Aorta (tissue), 5 donors: ENCODE measurements at regions not wholly inside any gene's neighbourhood (a gene's known extent, or its start where the extent isn't known, plus 50 kb on each side); places are given as distances from the start of the nearest gene placed in this dataset.

Source experiments
- ATAC-seq: fragments of 200-7000 bp; cut with Tn5 transposase; one replicate; pipeline ENCODE4 v1.9.1; 2022; ENCODE audit warnings: moderate library complexity; ENCODE audit not compliant: low FRiP score
- DNase-seq, 2 donors: peaks; one replicate each; pipeline ENCODE4 v3.0.0-alpha.2; 2020
- H3K27ac ChIP-seq, 2 donors: one replicate each; pipeline ENCODE4 v1.5.1; 2013; ENCODE audit warnings: low read length in 2 of 2, mild to moderate bottlenecking in 2 of 2, moderate library complexity in 2 of 2, control low read depth in 1 of 2, inconsistent platforms in 1 of 2, low read depth in 1 of 2
- H3K27me3 ChIP-seq, 2 donors: one replicate each; pipeline ENCODE4 v1.6.1; 2013; ENCODE audit warnings: control low read depth in 1 of 2, low read length in 1 of 2, mild to moderate bottlenecking in 1 of 2, moderate library complexity in 1 of 2; ENCODE audit not compliant: insufficient read depth in 2 of 2, control insufficient read depth in 1 of 2
- H3K36me3 ChIP-seq, 2 donors: one replicate each; pipeline ENCODE4 v1.6.1; 2013; ENCODE audit warnings: control low read depth in 1 of 2, low read length in 1 of 2, mild to moderate bottlenecking in 1 of 2; ENCODE audit not compliant: insufficient read depth in 2 of 2, control insufficient read depth in 1 of 2
- H3K4me1 ChIP-seq, 2 donors: one replicate each; pipeline ENCODE4 v1.6.1; 2013; ENCODE audit warnings: low read length in 2 of 2, control low read depth in 1 of 2, mild to moderate bottlenecking in 1 of 2, moderate library complexity in 1 of 2; ENCODE audit not compliant: insufficient read depth in 2 of 2, control insufficient read depth in 1 of 2
- H3K4me3 ChIP-seq, 2 donors: one replicate each; pipeline ENCODE4 v1.5.1; 2013; ENCODE audit warnings: low read length in 2 of 2, control low read depth in 1 of 2, mild to moderate bottlenecking in 1 of 2
- H3K9me3 ChIP-seq: one replicate; pipeline ENCODE4 v1.6.1; 2013; ENCODE audit warnings: mild to moderate bottlenecking, low read length; ENCODE audit not compliant: control insufficient read depth
- WGBS, 2 donors: extraction: QIAGEN DNeasy Blood & Tissue Kit; methylation state at CpG; one replicate each; pipeline ENCODE4 v1.1.7; 2013; 5-methylcytosine and 5-hydroxymethylcytosine counted together
- intact Hi-C, 2 donors: fragments of 100-400 bp; cut with DNase I; formaldehyde crosslinking; loops; one replicate each; pipeline versions ENCODE4 v1.14.2 to v1.15.0; 2022
- donor health status: healthy with polysubstance abuse.
- donor health status: Bipolar disorder and iron deficiency.
- donor health status: DM: no; HTN: no; CAD: no.
- donor health status: DM: no; HTN: no; CAD: no.
- donor health status: DM: yes; HTN: yes; CAD: no.

GRCh38 chr1:99107680-99108079 is 103.0 kb upstream of the PLPPR5 start:
- no peaks in the 10 kb centered on the region for H3K27me3 ChIP-seq
- no peak for ATAC-seq
- WGBS, 2 donors = 79 to 83% methylated on average over 7 of the region's 7 CpGs
- no peak for DNase-seq
- intact Hi-C loops = no loop called here
- no peaks in the 10 kb centered on the region for H3K36me3 ChIP-seq
- H3K4me3 ChIP-seq = no peak overlapping the region
- peaks cover 1% of the 10 kb centered on the region for H3K9me3 ChIP-seq
- no peaks in the 10 kb centered on the region for H3K4me1 ChIP-seq
- no peak overlapping the region for H3K27ac ChIP-seq

- intact Hi-C loops = no loop called here
- no peak for ATAC-seq
- no peak overlapping the region for H3K4me3 ChIP-seq
- no peaks in the 10 kb centered on the region for H3K4me1 ChIP-seq
- no peak for DNase-seq
- no peak overlapping the region for H3K27ac ChIP-seq
- WGBS, 2 donors = 66 to 71% methylated on average over 6 of the region's 6 CpGs
- no peaks in the 10 kb centered on the region for H3K27me3 ChIP-seq
- peaks cover 1% of the 10 kb centered on the region for H3K9me3 ChIP-seq
- H3K36me3 ChIP-seq = no peaks in the 10 kb centered on the region
Measured at GRCh38 chr1:99110140-99111041, 105.7 kb upstream of the PLPPR5 start.

GRCh38 chr1:99115231-99115630 is 110.6 kb upstream of the PLPPR5 start:
- Histone ChIP-seq H3K4me1 (no peaks in the 10 kb centered on the region), H3K9me3 (no peaks in the 10 kb centered on the region), H3K27me3 (no peaks in the 10 kb centered on the region), H3K4me3 (no peak overlapping the region), H3K27ac (no peak overlapping the region), H3K36me3 (no peaks in the 10 kb centered on the region)
- intact Hi-C loops = no loop called here
- ATAC-seq (no peak), DNase-seq (no peak)
- 76 to 81% methylated on average over 2 of the region's 2 CpGs for WGBS, 2 donors

GRCh38 chr1:99119188-99119587 is 114.5 kb upstream of the PLPPR5 start:
- no peak for ATAC-seq
- H3K9me3 ChIP-seq = no peaks in the 10 kb centered on the region

GRCh38 chr1:99122039-99122438 is 117.4 kb upstream of the PLPPR5 start:
- Histone ChIP-seq H3K27me3 (no peaks in the 10 kb centered on the region), H3K36me3 (no peaks in the 10 kb centered on the region), H3K9me3 (no peaks in the 10 kb centered on the region), H3K4me1 (no peaks in the 10 kb centered on the region), H3K27ac (no peak overlapping the region), H3K4me3 (no peak overlapping the region)
- DNase-seq = no peak
- intact Hi-C loops = no loop called here
- no peak for ATAC-seq
- 76 to 80% methylated on average over 4 of the region's 4 CpGs for WGBS, 2 donors

More at GRCh38 chr1:99119188-99119587, 114.5 kb upstream of the PLPPR5 start:
- H3K4me1 ChIP-seq = no peaks in the 10 kb centered on the region
- 1 to 2% methylated on average over 2 of the region's 2 CpGs for WGBS, 2 donors
- DNase-seq = no peak
- H3K27me3 ChIP-seq = no peaks in the 10 kb centered on the region
- no peak overlapping the region for H3K4me3 ChIP-seq
- no peaks in the 10 kb centered on the region for H3K36me3 ChIP-seq
- H3K27ac ChIP-seq = no peak overlapping the region
- intact Hi-C loops = no loop called here

- H3K27me3 ChIP-seq = no peaks in the 10 kb centered on the region
- DNase-seq (no peak), ATAC-seq (no peak)
- H3K4me3 ChIP-seq = no peak overlapping the region
- H3K4me1 ChIP-seq = no peaks in the 10 kb centered on the region
- H3K27ac ChIP-seq = no peak overlapping the region
- H3K9me3 ChIP-seq = no peaks in the 10 kb centered on the region
- intact Hi-C loops = no loop called here
- H3K36me3 ChIP-seq = no peaks in the 10 kb centered on the region
Measured at GRCh38 chr1:99123936-99124335, 119.3 kb upstream of the PLPPR5 start.

GRCh38 chr1:99131546-99131945 is 126.9 kb upstream of the PLPPR5 start:
- H3K27me3 ChIP-seq = no peaks in the 10 kb centered on the region
- no peak overlapping the region for H3K27ac ChIP-seq
- intact Hi-C loops = no loop called here
- no peaks in the 10 kb centered on the region for H3K4me1 ChIP-seq
- ATAC-seq (no peak), DNase-seq (no peak)
- no peaks in the 10 kb centered on the region for H3K9me3 ChIP-seq
- no peak overlapping the region for H3K4me3 ChIP-seq
- H3K36me3 ChIP-seq = no peaks in the 10 kb centered on the region

GRCh38 chr1:99133756-99134500 is 129.3 kb upstream of the PLPPR5 start:
- Histone ChIP-seq H3K36me3 (no peaks in the 10 kb centered on the region), H3K4me1 (no peaks in the 10 kb centered on the region), H3K27ac (no peak overlapping the region), H3K27me3 (no peaks in the 10 kb centered on the region), H3K4me3 (no peak overlapping the region), H3K9me3 (no peaks in the 10 kb centered on the region)
- DNase-seq (no peak), ATAC-seq (no peak)
- 53 to 56% methylated on average over 3 of the region's 3 CpGs for WGBS, 2 donors
- intact Hi-C loops = no loop called here
